Skeletal muscle satellite cell (primary cell): ENCODE measurements at regions not wholly inside any gene's neighbourhood (a gene's known extent, or its start where the extent isn't known, plus 50 kb on each side); places are given as distances from the start of the nearest gene placed in this dataset.
"Not testable (repeated sequence)": the region's sequence is repeated elsewhere in the genome, so short reads cannot be mapped to it uniquely, and the experiment has no call there.

Experiments
- H3K27me3 ChIP-seq: 2 replicates; pipeline ENCODE4 v1.7.0; 2013; ENCODE audit warnings: low read length; ENCODE audit not compliant: control insufficient read depth, insufficient read depth
- H3K36me3 ChIP-seq: 2 replicates; pipeline ENCODE4 v1.7.0; 2013; ENCODE audit warnings: mild to moderate bottlenecking, control low read depth, low read length; ENCODE audit not compliant: insufficient read depth
- H3K4me1 ChIP-seq: 2 replicates; pipeline ENCODE4 v1.7.0; 2013; ENCODE audit warnings: low read length; ENCODE audit not compliant: control insufficient read depth, insufficient read depth
- H3K4me2 ChIP-seq: 2 replicates; pipeline ENCODE4 v1.7.0; 2013; ENCODE audit warnings: mild to moderate bottlenecking, low read length
- H3K4me3 ChIP-seq: 2 replicates; pipeline ENCODE4 v1.7.0; 2013; ENCODE audit warnings: low read length
- H3K9ac ChIP-seq: 2 replicates; pipeline ENCODE4 v1.7.0; 2013; ENCODE audit warnings: mild to moderate bottlenecking, low read depth, low read length, moderate library complexity
- H3K9me3 ChIP-seq: replicated peaks from 2 replicates; pipeline ENCODE4 v1.7.0; 2013; ENCODE audit warnings: mild to moderate bottlenecking, control low read depth, low read length

GRCh38 chr20:29514634-29515033 is 1742.8 kb upstream of the DEFB115 start:
- H3K4me2 ChIP-seq, H3K36me3 ChIP-seq, H3K9ac ChIP-seq, H3K4me1 ChIP-seq, H3K4me3 ChIP-seq, H3K9me3 ChIP-seq, H3K27me3 ChIP-seq: not testable (repeated sequence)

DNA sequence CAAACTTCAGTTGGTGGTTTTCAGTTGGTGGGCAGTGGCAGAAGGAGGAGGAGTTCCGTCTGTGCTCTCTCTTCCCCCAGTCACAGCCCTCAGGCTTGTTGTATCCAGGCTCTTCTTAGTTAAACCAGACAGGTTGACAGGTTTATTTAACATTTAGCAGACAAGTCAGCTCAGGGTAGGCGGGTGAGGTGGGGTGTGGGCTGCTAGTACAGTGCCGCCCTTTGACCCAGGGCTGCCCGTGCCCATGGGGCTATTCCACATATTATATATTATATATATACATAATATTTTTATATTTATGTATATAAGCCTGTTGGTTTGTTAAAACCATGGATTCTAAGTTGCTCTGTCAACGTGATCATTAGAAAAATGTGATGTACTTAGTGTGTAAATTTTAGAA is 1740.6 kb upstream of the DEFB115 start:
- H3K4me1 ChIP-seq = not testable (repeated sequence)

DNA sequence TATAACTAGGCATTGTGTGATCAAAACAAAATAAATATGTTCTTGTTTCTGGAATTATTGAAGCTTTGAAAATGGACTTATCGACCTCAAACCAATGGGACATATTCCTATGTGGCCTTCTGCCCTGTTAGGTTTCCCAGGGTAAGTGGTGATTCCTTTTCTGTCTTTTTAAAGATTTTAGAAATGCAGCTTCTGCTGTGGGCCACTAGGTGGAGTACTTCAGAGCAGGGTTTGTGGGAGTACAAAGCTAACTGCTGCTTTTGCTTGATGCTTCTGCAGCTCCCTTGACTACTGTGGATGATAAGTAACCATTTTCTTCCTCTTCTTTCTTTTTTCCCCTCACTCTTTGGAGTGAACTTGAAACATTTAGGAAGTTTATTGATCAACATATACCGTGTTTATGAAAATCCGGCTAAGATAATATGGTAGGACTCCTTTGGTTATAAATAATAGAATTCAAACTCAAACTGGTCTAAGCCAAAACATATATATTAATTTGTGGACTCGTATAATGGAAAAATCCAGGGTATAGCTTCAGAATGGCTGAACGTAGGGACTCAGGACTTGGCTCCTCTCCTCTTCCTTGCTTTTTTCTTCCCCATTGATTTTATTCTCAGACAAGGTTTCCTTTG is 1737.7 kb upstream of the DEFB115 start:
- H3K9ac ChIP-seq, H3K4me1 ChIP-seq, H3K4me3 ChIP-seq, H3K4me2 ChIP-seq, H3K27me3 ChIP-seq, H3K9me3 ChIP-seq, H3K36me3 ChIP-seq: not testable (repeated sequence)

More for the DNA sequence above, 1740.6 kb upstream of the DEFB115 start:
- not testable (repeated sequence) for H3K36me3 ChIP-seq, H3K9ac ChIP-seq, H3K4me2 ChIP-seq, H3K9me3 ChIP-seq, H3K27me3 ChIP-seq, H3K4me3 ChIP-seq

DNA sequence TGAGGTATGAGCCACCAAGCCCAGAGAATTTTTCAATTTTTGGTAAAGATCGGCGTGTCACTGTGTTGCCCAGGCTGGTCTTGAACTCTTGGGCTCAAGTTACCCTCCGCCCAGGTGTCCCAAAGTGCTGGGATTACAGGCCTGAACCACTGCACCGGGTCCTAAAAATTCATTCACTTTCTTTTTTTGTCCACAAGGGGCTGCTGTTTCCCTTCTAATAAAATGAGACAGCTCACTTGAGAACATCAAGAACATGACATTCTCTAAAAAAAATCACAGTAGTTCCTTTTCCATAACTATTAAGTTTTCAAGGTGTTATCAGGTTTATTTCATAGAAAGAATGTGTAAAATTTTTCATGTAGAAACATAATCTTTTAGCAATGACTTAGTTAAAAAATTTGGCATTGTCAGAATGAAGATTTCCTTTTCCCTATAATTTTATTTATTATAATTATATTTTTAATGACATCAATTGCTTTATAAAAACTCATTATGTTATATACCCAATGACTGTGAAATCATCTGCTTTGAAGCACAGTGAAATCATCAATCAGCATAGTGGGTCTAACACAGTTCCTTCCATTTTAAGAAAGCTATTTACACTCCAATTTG is 1723.8 kb upstream of the DEFB115 start:
- not testable (repeated sequence) for H3K4me3 ChIP-seq, H3K4me1 ChIP-seq, H3K9ac ChIP-seq, H3K4me2 ChIP-seq, H3K27me3 ChIP-seq, H3K9me3 ChIP-seq, H3K36me3 ChIP-seq

- not testable (repeated sequence) for H3K4me2 ChIP-seq, H3K4me3 ChIP-seq, H3K27me3 ChIP-seq, H3K4me1 ChIP-seq, H3K9ac ChIP-seq, H3K36me3 ChIP-seq, H3K9me3 ChIP-seq
Measured at GRCh38 chr20:29566901-29567635, 1690.4 kb upstream of the DEFB115 start.

DNA sequence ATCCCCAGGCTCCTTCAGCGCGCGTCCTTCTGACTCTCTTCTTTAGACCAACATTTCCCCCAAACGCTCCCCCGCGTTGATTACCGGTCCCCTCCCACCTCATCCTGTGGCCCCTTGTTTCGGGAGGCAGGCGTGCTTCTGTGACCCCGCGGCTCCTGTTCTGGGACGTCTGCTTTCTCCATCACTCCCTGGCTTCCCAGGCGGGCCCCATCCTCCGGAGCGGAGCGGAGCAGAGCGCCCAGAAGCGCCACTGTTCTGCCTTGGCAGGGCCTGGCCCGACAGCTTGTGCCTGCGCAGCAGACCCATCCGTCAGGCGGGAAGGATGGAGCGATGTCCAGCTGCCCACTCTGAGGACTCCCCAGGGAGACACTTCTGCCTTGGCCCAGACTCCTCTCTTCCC is 1689.8 kb upstream of the DEFB115 start:
- H3K4me2 ChIP-seq, H3K9ac ChIP-seq, H3K4me3 ChIP-seq, H3K9me3 ChIP-seq, H3K36me3 ChIP-seq, H3K27me3 ChIP-seq, H3K4me1 ChIP-seq: not testable (repeated sequence)

DNA sequence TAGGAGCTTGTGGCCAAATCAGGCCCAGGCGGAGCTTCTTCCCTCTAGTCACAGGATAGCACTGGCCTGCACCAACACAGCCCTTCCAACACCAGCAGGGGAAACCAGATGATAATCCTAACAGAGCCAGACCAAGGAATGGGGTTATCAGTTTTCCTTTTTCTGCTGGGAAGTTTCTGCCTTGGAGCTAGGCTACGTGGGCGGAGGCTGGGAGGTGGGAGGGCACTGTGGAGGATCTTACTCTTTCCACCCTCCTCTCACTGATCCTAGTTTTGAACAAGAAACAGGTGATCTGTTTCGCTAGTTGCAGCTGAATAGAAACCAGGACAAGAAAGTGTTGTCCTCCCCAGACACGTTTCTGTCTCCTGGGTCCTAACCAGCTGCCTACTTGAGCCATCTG is 1687.3 kb upstream of the DEFB115 start:
- H3K4me1 ChIP-seq, H3K9me3 ChIP-seq, H3K4me3 ChIP-seq, H3K4me2 ChIP-seq, H3K9ac ChIP-seq, H3K36me3 ChIP-seq, H3K27me3 ChIP-seq: not testable (repeated sequence)

DNA sequence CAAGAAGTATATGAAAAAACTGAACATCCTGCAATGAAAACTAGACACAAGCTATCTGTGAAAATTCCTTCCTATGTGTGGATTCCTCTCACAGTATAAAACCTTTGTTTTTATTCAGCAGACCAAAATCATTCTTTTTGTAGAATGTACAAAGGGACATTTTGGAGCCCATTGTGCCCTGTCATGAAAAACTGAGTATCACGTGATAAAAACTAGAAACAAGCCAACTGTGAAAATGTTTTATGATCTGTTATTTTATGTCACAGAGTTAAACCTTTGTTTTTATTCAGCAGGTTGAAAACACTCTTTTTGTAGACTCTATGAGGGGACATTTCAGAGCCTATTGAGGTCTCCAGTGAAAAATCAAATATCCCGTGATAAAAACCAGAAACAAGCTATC is 1667.9 kb upstream of the DEFB115 start:
- not testable (repeated sequence) for H3K9ac ChIP-seq, H3K36me3 ChIP-seq, H3K4me1 ChIP-seq, H3K9me3 ChIP-seq, H3K27me3 ChIP-seq, H3K4me2 ChIP-seq, H3K4me3 ChIP-seq

DNA sequence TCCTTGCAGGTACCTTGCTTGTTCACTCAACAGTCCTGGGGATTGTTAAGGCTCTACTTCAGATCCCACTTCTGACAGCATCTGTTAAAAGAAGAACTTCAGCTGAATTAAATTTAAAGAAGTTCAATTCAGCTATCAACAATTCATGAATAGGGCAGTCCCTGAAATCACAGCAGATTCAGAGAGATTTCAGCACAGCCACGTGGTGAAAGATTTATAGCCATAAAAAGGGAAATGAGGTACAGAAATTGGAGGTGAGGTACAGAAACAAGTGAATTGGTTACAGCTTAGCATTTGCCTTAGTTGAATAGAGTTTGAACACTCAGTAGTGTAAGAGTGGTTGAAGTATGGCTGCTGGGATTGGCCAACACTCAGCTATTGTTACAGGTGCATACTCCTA is 1653.3 kb upstream of the DEFB115 start:
- H3K4me3 ChIP-seq, H3K4me2 ChIP-seq, H3K4me1 ChIP-seq, H3K36me3 ChIP-seq, H3K27me3 ChIP-seq, H3K9ac ChIP-seq, H3K9me3 ChIP-seq: not testable (repeated sequence)

GRCh38 chr20:29606171-29606570 is 1651.3 kb upstream of the DEFB115 start:
- not testable (repeated sequence) for H3K4me2 ChIP-seq, H3K4me3 ChIP-seq, H3K36me3 ChIP-seq, H3K9me3 ChIP-seq, H3K4me1 ChIP-seq, H3K9ac ChIP-seq, H3K27me3 ChIP-seq

DNA sequence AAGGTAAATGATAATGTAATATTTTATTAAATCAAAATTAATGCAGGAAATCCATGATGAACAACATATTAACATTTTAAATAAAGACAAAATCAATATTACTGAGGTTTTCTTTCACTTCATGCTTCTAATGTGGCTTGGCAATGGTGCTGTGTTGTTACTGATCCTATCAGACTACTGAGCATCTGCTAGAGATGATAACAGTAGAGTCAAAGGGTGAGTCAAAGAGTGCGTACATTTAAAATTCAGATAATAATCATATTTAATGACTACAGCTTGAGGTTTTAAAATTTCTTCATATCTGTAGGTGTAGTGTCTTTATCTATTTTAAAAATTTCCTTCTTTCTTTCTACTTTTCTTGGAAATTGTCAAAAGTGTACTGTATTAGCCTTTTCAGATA is 1628.1 kb upstream of the DEFB115 start:
- not testable (repeated sequence) for H3K9ac ChIP-seq, H3K4me2 ChIP-seq, H3K4me3 ChIP-seq, H3K4me1 ChIP-seq, H3K9me3 ChIP-seq, H3K27me3 ChIP-seq, H3K36me3 ChIP-seq
